Upper lobe of right lung (tissue), 1 donor: ENCODE measurements at regions not wholly inside any gene's neighbourhood (a gene's known extent, or its start where the extent isn't known, plus 50 kb on each side); places are given as distances from the start of the nearest gene placed in this dataset.
"Not testable (repeated sequence)": the region's sequence is repeated elsewhere in the genome, so short reads cannot be mapped to it uniquely, and the experiment has no call there.

ENCODE experiments used
- ATAC-seq: fragments of 200-7000 bp; cut with Tn5 transposase; one replicate; pipeline ENCODE4 v1.9.1; 2020; ENCODE audit warnings: mild to moderate bottlenecking, moderate library complexity
- DNase-seq: peaks from one replicate; pipeline ENCODE4 v3.0.0-alpha.2; 2020
- H3K27ac ChIP-seq: fragments of 200-600 bp; one replicate; pipeline ENCODE4 v1.8.0; 2022
- H3K27me3 ChIP-seq: fragments of 200-600 bp; one replicate; pipeline ENCODE4 v1.8.0; 2022; ENCODE audit warnings: mild to moderate bottlenecking
- H3K36me3 ChIP-seq: fragments of 200-600 bp; one replicate; pipeline ENCODE4 v1.8.0; 2022
- H3K4me1 ChIP-seq: fragments of 200-600 bp; one replicate; pipeline ENCODE4 v1.8.0; 2022
- H3K4me3 ChIP-seq: fragments of 200-600 bp; one replicate; pipeline ENCODE4 v1.8.0; 2022; ENCODE audit warnings: mild to moderate bottlenecking
- H3K9me3 ChIP-seq: fragments of 200-600 bp; one replicate; pipeline ENCODE4 v1.8.0; 2022
- intact Hi-C: fragments of 100-400 bp; cut with DNase I; formaldehyde crosslinking; loops from one replicate; pipeline ENCODE4 v1.11.0; 2022
- donor health status: DM: no; HTN: yes; CAD: no; lungs with severe emphysema.

DNA sequence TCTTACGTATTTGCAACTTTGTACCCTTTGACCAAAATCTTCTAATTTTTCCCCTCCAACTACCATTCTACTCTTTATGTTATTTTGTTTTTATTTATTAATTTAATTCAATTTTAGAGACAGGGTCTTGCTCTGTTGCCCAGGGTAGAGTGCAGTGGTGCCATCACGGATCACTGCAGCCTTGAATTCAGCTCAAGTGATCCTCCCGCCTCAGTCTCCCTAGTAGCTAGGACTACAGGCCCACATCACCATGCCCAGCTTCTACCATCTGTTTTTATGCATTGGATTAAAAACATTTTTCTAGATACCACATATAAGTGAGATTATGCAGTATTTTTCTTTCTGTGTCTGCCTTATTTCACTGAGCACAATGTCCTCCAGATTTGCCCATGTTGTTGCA lies 2912.5 kb downstream of the RPIA start:
- H3K27me3 ChIP-seq, H3K4me1 ChIP-seq, H3K4me3 ChIP-seq, H3K27ac ChIP-seq, ATAC-seq, H3K36me3 ChIP-seq, DNase-seq, intact Hi-C loops, H3K9me3 ChIP-seq: not testable (repeated sequence)

DNA sequence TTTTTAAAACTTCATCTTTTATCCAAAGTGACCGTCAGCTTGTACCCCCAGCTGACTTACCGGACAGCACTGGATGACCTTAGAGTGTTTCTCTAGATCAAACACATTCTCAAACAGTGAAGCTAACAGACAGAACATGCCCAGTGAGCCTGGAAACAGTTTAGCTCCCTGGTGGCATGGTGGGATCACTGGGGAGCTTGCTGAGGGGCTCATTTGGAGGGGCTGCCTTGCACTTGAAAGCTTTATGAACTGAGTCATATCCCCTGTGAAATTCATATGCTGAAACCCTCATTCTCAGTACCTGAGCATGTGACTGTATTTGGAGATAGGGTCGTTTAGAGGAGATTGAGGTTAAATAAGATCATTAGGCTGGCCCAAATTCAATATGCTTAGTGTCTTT lies 2913.2 kb downstream of the RPIA start:
- H3K36me3 ChIP-seq, H3K27ac ChIP-seq, H3K27me3 ChIP-seq, intact Hi-C loops, H3K4me1 ChIP-seq, H3K4me3 ChIP-seq, H3K9me3 ChIP-seq, ATAC-seq, DNase-seq: not testable (repeated sequence)

DNA sequence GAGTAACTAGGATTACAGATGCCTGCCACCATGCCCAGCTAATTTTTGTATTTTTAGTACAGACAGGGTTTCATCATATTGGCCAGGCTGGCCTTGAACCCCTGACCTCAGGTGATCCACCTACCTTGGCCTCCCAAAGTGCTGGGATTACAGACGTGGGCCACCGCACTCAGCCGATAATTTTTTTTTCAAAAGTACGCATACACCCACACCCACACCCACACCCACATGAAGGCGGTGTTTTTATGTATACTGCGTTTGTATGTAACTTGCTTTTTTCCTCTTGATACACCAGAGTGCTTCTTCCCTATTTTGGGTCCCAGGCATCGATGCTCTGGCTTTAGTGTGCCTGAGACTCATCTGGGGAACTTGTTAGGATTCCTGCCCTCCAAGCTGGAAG lies 2932.3 kb downstream of the RPIA start:
- H3K36me3 ChIP-seq, H3K9me3 ChIP-seq, ATAC-seq, H3K4me3 ChIP-seq, H3K27me3 ChIP-seq, DNase-seq, intact Hi-C loops, H3K4me1 ChIP-seq, H3K27ac ChIP-seq: not testable (repeated sequence)

DNA sequence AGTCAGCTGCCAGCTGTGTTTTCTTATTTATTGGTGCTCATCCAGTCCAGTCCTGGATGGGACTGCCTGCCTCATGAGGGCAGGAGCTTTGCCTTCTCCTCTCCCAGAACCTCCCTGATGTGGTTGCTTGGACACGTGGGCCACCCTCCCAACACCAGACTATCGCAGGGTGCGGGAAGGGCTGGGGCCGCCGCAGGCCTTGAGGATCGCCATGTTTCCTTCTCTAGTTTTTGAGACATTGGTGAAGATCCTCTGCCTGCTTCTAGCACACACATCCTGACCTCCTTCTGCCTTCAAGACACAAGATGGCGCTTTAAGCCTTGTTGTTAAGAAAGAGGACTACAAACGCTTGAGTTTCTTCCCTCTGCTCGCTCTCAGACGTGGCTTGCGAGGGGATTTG lies 2937.0 kb downstream of the RPIA start:
- H3K4me1 ChIP-seq, H3K4me3 ChIP-seq, DNase-seq, ATAC-seq, intact Hi-C loops, H3K36me3 ChIP-seq, H3K9me3 ChIP-seq, H3K27me3 ChIP-seq, H3K27ac ChIP-seq: not testable (repeated sequence)

DNA sequence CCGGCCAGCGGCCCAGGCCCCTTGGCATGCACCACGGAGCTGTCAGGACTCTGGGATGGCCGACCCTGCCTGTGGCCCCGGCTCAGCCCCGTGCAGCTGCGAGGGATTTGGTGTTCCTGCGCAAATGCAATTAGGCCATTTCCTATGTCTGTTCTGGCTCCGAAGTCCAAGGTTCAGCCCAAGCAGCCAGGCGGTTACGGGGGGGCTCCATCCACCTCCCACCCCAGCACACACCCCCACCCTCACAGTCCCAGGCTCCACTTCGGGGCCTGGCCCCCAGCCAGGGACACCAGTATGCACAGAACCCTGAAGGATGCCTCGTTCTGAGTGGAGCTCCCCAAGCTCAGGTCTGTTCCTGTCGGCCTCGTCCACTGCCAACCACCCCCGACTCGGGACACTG lies 2965.7 kb downstream of the RPIA start:
- H3K27ac ChIP-seq, ATAC-seq, H3K4me1 ChIP-seq, H3K4me3 ChIP-seq, H3K9me3 ChIP-seq, H3K27me3 ChIP-seq, intact Hi-C loops, H3K36me3 ChIP-seq: not testable (repeated sequence)
- DNase-seq, result peak; percentile 43

DNA sequence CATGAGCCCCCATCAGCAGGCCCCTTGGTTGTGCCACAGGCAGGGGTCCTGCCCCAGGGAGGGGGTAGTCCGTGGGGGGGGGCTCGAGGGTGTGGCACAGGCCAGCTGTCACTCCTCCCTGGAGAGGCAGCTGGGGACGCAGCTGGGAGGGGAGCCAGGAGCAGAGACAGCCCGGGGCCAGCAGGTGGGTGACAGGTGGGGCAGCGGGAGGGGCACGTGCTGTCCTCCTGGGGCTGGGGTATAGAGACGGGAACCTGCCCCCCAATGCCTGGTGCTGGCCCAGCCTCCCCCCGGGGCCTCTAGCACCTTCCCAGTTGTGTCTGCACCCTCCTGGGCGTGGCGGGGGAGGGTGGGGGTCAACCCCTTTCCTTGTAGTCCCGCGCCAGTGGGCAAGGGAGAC lies 2966.9 kb downstream of the RPIA start:
- H3K27me3 ChIP-seq, H3K9me3 ChIP-seq, intact Hi-C loops, H3K36me3 ChIP-seq, H3K4me1 ChIP-seq, H3K4me3 ChIP-seq, ATAC-seq, H3K27ac ChIP-seq: not testable (repeated sequence)
- peak; percentile 47 for DNase-seq

DNA sequence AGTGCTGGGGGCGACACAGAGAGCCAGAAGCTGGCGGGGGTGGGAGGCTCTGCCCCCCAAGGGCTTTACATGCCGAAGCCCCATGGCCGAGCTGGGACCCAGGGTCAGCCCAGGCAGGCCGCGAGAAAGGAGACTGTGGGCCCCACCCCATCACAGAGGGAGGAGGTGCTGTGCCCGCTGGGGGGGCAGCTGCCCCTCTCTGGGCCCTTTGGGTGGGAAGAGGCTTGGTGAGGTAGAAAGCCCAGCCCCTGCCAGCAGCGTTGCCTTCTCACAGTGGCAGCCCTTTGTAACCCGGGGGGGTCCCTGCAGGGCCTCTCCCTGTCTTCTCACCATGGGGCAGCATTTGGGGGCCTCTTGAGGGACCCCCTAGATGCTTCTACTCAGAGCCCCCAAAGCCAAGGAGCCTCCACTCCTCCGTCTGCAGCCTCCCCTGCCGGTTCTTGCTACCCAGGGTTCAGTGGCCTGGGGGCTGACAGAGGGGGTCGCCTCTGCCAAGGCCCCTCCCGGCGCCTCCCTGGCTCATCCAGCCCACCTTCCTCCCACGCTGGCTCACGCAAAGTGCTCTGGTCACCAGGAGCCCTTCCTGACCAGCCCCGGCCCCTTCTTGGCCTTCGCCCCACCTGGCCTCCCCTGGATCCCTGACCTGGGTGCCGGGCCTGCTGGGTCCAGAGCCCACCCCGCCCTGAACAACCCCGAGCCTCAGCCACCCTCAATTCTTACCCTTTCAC lies 2967.9 kb downstream of the RPIA start:
- H3K4me3 ChIP-seq, result peak overlapping the region; percentile 48
- H3K36me3 ChIP-seq, H3K27me3 ChIP-seq, H3K4me1 ChIP-seq, ATAC-seq, H3K9me3 ChIP-seq, intact Hi-C loops, H3K27ac ChIP-seq: not testable (repeated sequence)
- DNase-seq, result peak; percentile 31

DNA sequence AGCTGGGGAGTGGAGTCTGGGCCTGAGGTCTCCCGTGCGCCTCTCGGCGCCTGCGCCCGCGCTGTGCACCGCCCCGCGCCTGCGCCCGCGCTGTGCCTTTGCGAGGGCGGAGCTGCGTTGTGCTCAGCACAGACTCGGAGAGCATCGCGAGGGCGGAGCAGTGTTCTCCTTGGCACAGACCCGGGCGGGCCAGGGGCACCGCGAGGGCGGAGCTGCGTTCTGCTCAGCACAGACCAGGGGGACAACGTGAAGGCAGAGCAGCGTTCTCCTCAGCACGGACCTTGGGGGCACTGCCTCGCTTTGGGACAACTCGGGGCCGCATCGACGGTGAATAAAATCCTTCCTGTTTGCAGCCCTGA lies 2968.4 kb downstream of the RPIA start:
- DNase-seq (peak; percentile 67), ATAC-seq (peak; percentile 99)
- H3K9me3 ChIP-seq, intact Hi-C loops, H3K4me1 ChIP-seq, H3K27me3 ChIP-seq, H3K27ac ChIP-seq, H3K36me3 ChIP-seq: not testable (repeated sequence)
- H3K4me3 ChIP-seq, result peak overlapping the region; percentile 48

DNA sequence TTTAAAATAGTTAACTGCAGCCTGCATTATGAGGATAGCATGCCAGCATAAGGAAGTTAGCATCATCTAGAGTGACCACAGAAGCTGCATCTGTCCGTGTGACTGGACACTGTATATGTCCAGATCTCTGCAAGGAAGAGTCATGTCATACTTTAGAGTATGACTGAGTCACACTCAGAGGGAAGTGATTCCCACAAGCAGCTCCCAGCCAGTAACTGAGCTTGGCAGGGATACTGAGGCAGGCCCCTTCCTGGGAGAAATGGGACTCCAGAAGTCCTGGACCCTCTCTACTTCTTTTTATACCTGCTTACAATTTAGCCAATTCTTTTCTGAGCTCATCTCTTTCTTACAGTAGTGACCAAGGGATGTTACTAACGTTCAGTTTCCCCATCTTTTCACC lies 2975.9 kb downstream of the RPIA start:
- ATAC-seq, H3K4me3 ChIP-seq, intact Hi-C loops, DNase-seq, H3K9me3 ChIP-seq, H3K27me3 ChIP-seq, H3K27ac ChIP-seq, H3K36me3 ChIP-seq, H3K4me1 ChIP-seq: not testable (repeated sequence)

DNA sequence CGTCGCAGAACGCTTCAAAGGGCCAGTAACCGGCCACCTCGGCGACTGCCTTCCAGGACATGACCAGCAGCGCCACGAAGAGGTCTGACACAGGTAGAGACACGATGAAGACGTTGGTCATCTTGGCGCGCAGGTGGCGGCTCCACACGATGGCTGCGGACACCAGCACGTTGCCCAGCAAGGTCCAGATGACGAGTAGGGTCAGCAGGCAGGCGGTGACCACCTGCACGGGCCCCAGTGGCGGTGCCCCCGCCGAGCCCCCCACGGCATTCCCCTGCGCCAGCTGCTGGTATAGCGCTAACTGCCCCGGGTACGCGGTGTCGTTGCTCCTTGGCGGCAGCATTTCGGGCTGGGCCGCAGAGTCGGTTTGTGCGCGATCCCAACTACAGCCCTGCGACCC lies 2994.1 kb downstream of the RPIA start:
- H3K4me1 ChIP-seq, H3K27me3 ChIP-seq, H3K27ac ChIP-seq, intact Hi-C loops, H3K36me3 ChIP-seq, H3K4me3 ChIP-seq, DNase-seq, H3K9me3 ChIP-seq, ATAC-seq: not testable (repeated sequence)

DNA sequence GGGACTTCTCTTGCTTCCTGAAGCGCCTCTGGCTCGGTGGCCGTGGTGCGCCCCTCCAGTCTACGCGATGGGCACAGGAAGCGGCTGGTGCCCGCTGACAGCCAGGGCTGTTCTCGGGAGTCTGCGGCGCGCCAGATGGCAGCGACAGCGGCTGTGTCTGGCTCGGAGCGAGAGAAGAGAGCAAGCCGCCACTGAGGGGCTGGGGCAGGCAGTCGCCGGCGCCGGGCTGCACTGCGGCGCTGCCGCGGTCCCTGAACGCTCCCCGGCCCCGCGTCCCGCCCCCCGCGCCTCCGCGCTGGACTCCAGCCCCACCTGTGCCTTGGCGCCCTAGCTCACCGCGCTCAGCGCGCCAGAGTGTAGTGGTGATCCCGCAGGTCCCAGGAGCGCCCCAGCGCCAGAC lies 2994.6 kb downstream of the RPIA start:
- ATAC-seq, H3K27ac ChIP-seq, H3K9me3 ChIP-seq, H3K4me1 ChIP-seq, DNase-seq, intact Hi-C loops, H3K27me3 ChIP-seq, H3K4me3 ChIP-seq, H3K36me3 ChIP-seq: not testable (repeated sequence)
